HG02610 (cell line): ENCODE measurements at regions not wholly inside any gene's neighbourhood (a gene's known extent, or its start where the extent isn't known, plus 50 kb on each side); places are given as distances from the start of the nearest gene placed in this dataset.
A peak's percentile ranks its signal among the peaks of the same experiment; 100 is the strongest.

Experiments
- ATAC-seq: cut with Tn5 transposase; IDR thresholded peaks from one replicate; pipeline ENCODE4 v1.9.1; 2021; ENCODE audit warnings: mild to moderate bottlenecking, moderate library complexity; ENCODE audit not compliant: unreplicated experiment

GRCh38 chr1:96962751-96963211 lies 241.2 kb downstream of the PTBP2 start:
- no peak for ATAC-seq

- no peak for ATAC-seq
These were observed 243.2 kb downstream of the PTBP2 start for GRCh38 chr1:96964761-96965160.

- peak; percentile 76 for ATAC-seq
These were observed 245.1 kb downstream of the PTBP2 start for GRCh38 chr1:96966536-96967138.

- no peak for ATAC-seq
These were observed 245.7 kb downstream of the PTBP2 start for GRCh38 chr1:96967311-96967710.

- ATAC-seq: no peak
These were observed 247.0 kb downstream of the PTBP2 start for GRCh38 chr1:96968541-96968940.

GRCh38 chr1:96968983-96969382 lies 247.4 kb downstream of the PTBP2 start:
- ATAC-seq: no peak

GRCh38 chr1:96969656-96970163 lies 248.1 kb downstream of the PTBP2 start:
- no peak for ATAC-seq

GRCh38 chr1:96971439-96971838 lies 249.9 kb downstream of the PTBP2 start:
- no peak for ATAC-seq

GRCh38 chr1:96971849-96972602 lies 250.4 kb downstream of the PTBP2 start:
- no peak for ATAC-seq

GRCh38 chr1:96973605-96974004 lies 252.0 kb downstream of the PTBP2 start:
- no peak for ATAC-seq

GRCh38 chr1:96978444-96978843 lies 256.9 kb downstream of the PTBP2 start:
- ATAC-seq: no peak

GRCh38 chr1:96978901-96979300 lies 257.3 kb downstream of the PTBP2 start:
- ATAC-seq: no peak

- ATAC-seq: no peak
These were observed 258.0 kb downstream of the PTBP2 start for GRCh38 chr1:96979304-96980268.

- ATAC-seq: no peak
These were observed 258.9 kb downstream of the PTBP2 start for GRCh38 chr1:96980448-96980847.

GRCh38 chr1:96981181-96981580 lies 259.6 kb downstream of the PTBP2 start:
- ATAC-seq: no peak

GRCh38 chr1:96982118-96982517 lies 260.5 kb downstream of the PTBP2 start:
- no peak for ATAC-seq

- no peak for ATAC-seq
These were observed 262.3 kb downstream of the PTBP2 start for GRCh38 chr1:96983866-96984265.

- ATAC-seq: no peak
These were observed 265.7 kb downstream of the PTBP2 start for GRCh38 chr1:96987186-96987703.

- no peak for ATAC-seq
These were observed 267.7 kb downstream of the PTBP2 start for GRCh38 chr1:96989302-96989701.

GRCh38 chr1:96990136-96990535 lies 268.6 kb downstream of the PTBP2 start:
- ATAC-seq: no peak

- ATAC-seq: no peak
These were observed 269.7 kb downstream of the PTBP2 start for GRCh38 chr1:96991261-96991660.
